ENCODE measurements at regions not wholly inside any gene's neighbourhood (a gene's known extent, or its start where the extent isn't known, plus 50 kb on each side); places are given as distances from the start of the nearest gene placed in this dataset.

- Histone ChIP-seq H3K79me2 (ENCODE audit: insufficient read depth, low read length) (no peaks in the 10 kb centered on the region), H2AFZ (ENCODE audit: low read length) (no peak overlapping the region)
- H3K27me3 Mint-ChIP-seq (ENCODE audit: low read depth): no peaks in the 10 kb centered on the region
Observed at GRCh38 chr13:50679321-50679720, 164.2 kb downstream of the DLEU7 start.

More at GRCh38 chr13:50679321-50679720, 164.2 kb downstream of the DLEU7 start:
- Histone ChIP-seq H3T11ph (ENCODE audit: low read length) (no peak overlapping the region), H2BK5ac (ENCODE audit: insufficient read length, low read length) (no peak overlapping the region), H3K27ac (ENCODE audit: insufficient read length, low read depth, low read length) (no peak overlapping the region), H3K14ac (ENCODE audit: insufficient read depth, low read length) (no peak overlapping the region), H2BK120ac (ENCODE audit: low read depth, low read length, poor library complexity, severe bottlenecking) (no peak overlapping the region), H3K9ac (ENCODE audit: extremely low read depth, insufficient read length, low read length) (no peak overlapping the region), H3K23me2 (ENCODE audit: insufficient read length, low read depth, low read length, poor library complexity, severe bottlenecking) (no peaks in the 10 kb centered on the region), H3K23ac (ENCODE audit: insufficient read length, low read depth, low read length) (no peak overlapping the region), H3K4me1 (ENCODE audit: insufficient read depth, low read length) (no peaks in the 10 kb centered on the region), H2BK20ac (ENCODE audit: low read depth, low read length, poor library complexity, severe bottlenecking) (no peak overlapping the region), H2BK15ac (ENCODE audit: low read depth, low read length) (no peak overlapping the region), H2AK5ac (ENCODE audit: insufficient read length, low read length) (no peak overlapping the region), H2BK12ac (ENCODE audit: insufficient read length, low read depth, low read length) (no peak overlapping the region), H4K20me1 (ENCODE audit: control insufficient read depth, insufficient read depth, insufficient read length) (no peaks in the 10 kb centered on the region), H4K8ac (replicated peaks; ENCODE audit: insufficient read length, low read depth, low read length) (no peak overlapping the region), H3K79me1 (ENCODE audit: insufficient read depth, low read depth, low read length, poor library complexity, severe bottlenecking) (no peaks in the 10 kb centered on the region), H3K18ac (ENCODE audit: insufficient read length, low read depth, low read length) (no peak overlapping the region), H3K9me3 (ENCODE audit: control insufficient read depth, low read depth, low read length) (no peaks in the 10 kb centered on the region), H3K56ac (ENCODE audit: insufficient read length, low read depth, low read length) (no peak overlapping the region), H3K4me2 (ENCODE audit: insufficient read depth, insufficient read length, low read length) (no peak overlapping the region), H4K5ac (ENCODE audit: insufficient read length, low read depth, low read length) (no peak overlapping the region), H3K27me3 (ENCODE audit: insufficient read depth, low read length) (no peaks in the 10 kb centered on the region), H4K91ac (ENCODE audit: insufficient read length, low read depth, low read length) (no peak overlapping the region), H3K4ac (ENCODE audit: low read depth, low read length) (no peak overlapping the region)
- no peak overlapping the region for H3K4me3 Mint-ChIP-seq
- H3K9me3 Mint-ChIP-seq: peaks cover 3 to 4% of the 10 kb centered on the region in 2 experiments; a peak in 1 of 5 replicates
- no peak for TF ChIP-seq CTCF (conservative IDR thresholded peaks at IDR 0.05)
- DNase-seq: no peak
- H3K27ac Mint-ChIP-seq: no peak overlapping the region
- H3K4me1 Mint-ChIP-seq: peaks cover 13 to 16% of the 10 kb centered on the region in 2 experiments
- H3K36me3 Mint-ChIP-seq (ENCODE audit: insufficient read depth in 1 of 3, low read depth in 3 of 3): 0 out of 7 replicates have a peak, but pooled peaks cover 0 to 5% (median 4%) of the 10 kb centered on the region in 3 experiments

Measured in H9 (cell line).